ENCODE measurements at regions not wholly inside any gene's neighbourhood (a gene's known extent, or its start where the extent isn't known, plus 50 kb on each side); places are given as distances from the start of the nearest gene placed in this dataset.

- TF ChIP-seq, protein P1, sequence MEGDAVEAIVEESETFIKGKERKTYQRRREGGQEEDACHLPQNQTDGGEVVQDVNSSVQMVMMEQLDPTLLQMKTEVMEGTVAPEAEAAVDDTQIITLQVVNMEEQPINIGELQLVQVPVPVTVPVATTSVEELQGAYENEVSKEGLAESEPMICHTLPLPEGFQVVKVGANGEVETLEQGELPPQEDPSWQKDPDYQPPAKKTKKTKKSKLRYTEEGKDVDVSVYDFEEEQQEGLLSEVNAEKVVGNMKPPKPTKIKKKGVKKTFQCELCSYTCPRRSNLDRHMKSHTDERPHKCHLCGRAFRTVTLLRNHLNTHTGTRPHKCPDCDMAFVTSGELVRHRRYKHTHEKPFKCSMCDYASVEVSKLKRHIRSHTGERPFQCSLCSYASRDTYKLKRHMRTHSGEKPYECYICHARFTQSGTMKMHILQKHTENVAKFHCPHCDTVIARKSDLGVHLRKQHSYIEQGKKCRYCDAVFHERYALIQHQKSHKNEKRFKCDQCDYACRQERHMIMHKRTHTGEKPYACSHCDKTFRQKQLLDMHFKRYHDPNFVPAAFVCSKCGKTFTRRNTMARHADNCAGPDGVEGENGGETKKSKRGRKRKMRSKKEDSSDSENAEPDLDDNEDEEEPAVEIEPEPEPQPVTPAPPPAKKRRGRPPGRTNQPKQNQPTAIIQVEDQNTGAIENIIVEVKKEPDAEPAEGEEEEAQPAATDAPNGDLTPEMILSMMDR (IDR thresholded peaks at IDR 0.05), result no peak
- no peak for TF ChIP-seq EZH2 (IDR thresholded peaks at IDR 0.05)
Measured at GRCh38 chr4:31039382-31039781, 319.2 kb downstream of the PCDH7 start.

Measured in neural progenitor cell (in vitro differentiated cells).